SW 1271 (cell line): ENCODE measurements at regions not wholly inside any gene's neighbourhood (a gene's known extent, or its start where the extent isn't known, plus 50 kb on each side); places are given as distances from the start of the nearest gene placed in this dataset.

ENCODE experiments used
- DNase-seq, 2 experiments: peaks; one replicate each; lab custom pipeline; 2025; lab: John Stamatoyannopoulos, UW

- DNase-seq, result no peak
These were observed 57.8 kb upstream of the FUT8 start for GRCh38 chr14:65354715-65355114.

GRCh38 chr14:65356327-65356836, 56.1 kb upstream of the FUT8 start:
- peak in 1 of 2 experiments; percentile 21 for DNase-seq

- no peak for DNase-seq
These were observed 55.4 kb upstream of the FUT8 start for GRCh38 chr14:65357113-65357512.

- no peak for DNase-seq
These were observed 54.8 kb upstream of the FUT8 start for GRCh38 chr14:65357689-65358088.

GRCh38 chr14:65359503-65359902, 53.0 kb upstream of the FUT8 start:
- no peak for DNase-seq

- DNase-seq, result no peak
These were observed 52.3 kb upstream of the FUT8 start for GRCh38 chr14:65360144-65360784.

- no peak for DNase-seq
These were observed 50.6 kb upstream of the FUT8 start for GRCh38 chr14:65361920-65362319.
